ENCODE measurements at regions not wholly inside any gene's neighbourhood (a gene's known extent, or its start where the extent isn't known, plus 50 kb on each side); places are given as distances from the start of the nearest gene placed in this dataset.

- TF ChIP-seq SFPQ (IDR thresholded peaks at IDR 0.05; ENCODE audit: low read depth, low read length) (no peak), AFF4 (CRISPR knock-in tag; IDR thresholded peaks at IDR 0.05) (no peak), ETS2 (tag; IDR thresholded peaks at IDR 0.05; ENCODE audit: borderline replicate concordance, poor library complexity, severe bottlenecking) (no peak), SIX5 (IDR thresholded peaks at IDR 0.05; ENCODE audit: borderline replicate concordance in 1 of 2, insufficient read depth in 1 of 2, low read depth in 1 of 2, low read length in 2 of 2) (no peak), SETDB1 (IDR thresholded peaks at IDR 0.05; ENCODE audit: low read length) (no peak), SRSF3 (IDR thresholded peaks at IDR 0.05; ENCODE audit: insufficient read depth, low read length) (no peak), SP2 (IDR thresholded peaks at IDR 0.05; ENCODE audit: extremely low read depth, low read depth, low read length, poor library complexity, severe bottlenecking) (no peak), KAT7 (CRISPR knock-in tag; IDR thresholded peaks at IDR 0.05; ENCODE audit: borderline replicate concordance) (no peak), AFF1 (IDR thresholded peaks at IDR 0.05; ENCODE audit: low read depth in 1 of 2, partially characterized antibody in 2 of 2) (no peak), ZBTB2 (IDR thresholded peaks at IDR 0.05) (no peak), NR0B1 (IDR thresholded peaks at IDR 0.05; ENCODE audit: partially characterized antibody) (no peak)
Measured at GRCh38 chr4:36709991-36710390, 428.6 kb downstream of the DTHD1 start (continued).
